Cardiac muscle cell (in vitro differentiated cells and primary cell): ENCODE measurements at regions not wholly inside any gene's neighbourhood (a gene's known extent, or its start where the extent isn't known, plus 50 kb on each side); places are given as distances from the start of the nearest gene placed in this dataset.

Source experiments
- DNase-seq, 2 donors: peaks; one replicate each; pipeline versions ENCODE4 v3.0.0 to v3.0.0-alpha.2; 2010 to 2017; ENCODE audit warnings: low read depth in 1 of 2, low spot score in 1 of 2
- H3K27ac ChIP-seq: fragments of 200-600 bp; sonication (generic); 2 replicates; pipeline ENCODE4 v1.5.1; 2016
- H3K27me3 ChIP-seq: fragments of 200-600 bp; sonication (generic); 2 replicates; pipeline ENCODE4 v1.6.0; 2016; ENCODE audit warnings: control low read depth
- H3K36me3 ChIP-seq: fragments of 200-600 bp; sonication (generic); 2 replicates; pipeline ENCODE4 v1.5.1; 2016; ENCODE audit warnings: control low read depth
- H3K4me1 ChIP-seq: fragments of 200-600 bp; sonication (generic); 2 replicates; pipeline ENCODE4 v1.8.1; 2017; ENCODE audit warnings: low read depth, mild to moderate bottlenecking, mixed run types
- H3K4me3 ChIP-seq: fragments of 200-600 bp; sonication (generic); 2 replicates; pipeline ENCODE4 v1.5.1; 2016; ENCODE audit warnings: mild to moderate bottlenecking
- H3K9me3 ChIP-seq: fragments of 200-600 bp; sonication (generic); 2 replicates; pipeline ENCODE4 v1.5.1; 2017; ENCODE audit warnings: low read depth, mild to moderate bottlenecking, control low read depth
- CTCF ChIP-seq: IDR thresholded peaks from 2 replicates; pipeline ENCODE4 v1.5.1; 2012; ENCODE audit warnings: low read depth, mild to moderate bottlenecking, low read length

- peaks cover 21% of the 10 kb centered on the region for H3K27me3 ChIP-seq
- H3K9me3 ChIP-seq = no peaks in the 10 kb centered on the region
- H3K4me3 ChIP-seq = no peak overlapping the region
- H3K4me1 ChIP-seq = no peaks in the 10 kb centered on the region
- no peak for TF ChIP-seq CTCF
- H3K27ac ChIP-seq = no peak overlapping the region
- no peak for DNase-seq
- no peaks in the 10 kb centered on the region for H3K36me3 ChIP-seq
Observed at GRCh38 chr15:31974154-31974794, 56.0 kb upstream of the CHRNA7 start.

- H3K4me1 ChIP-seq = no peaks in the 10 kb centered on the region
- DNase-seq = peak; percentile 29 to 82
- no peaks in the 10 kb centered on the region for H3K36me3 ChIP-seq
- no peak overlapping the region for H3K4me3 ChIP-seq
- H3K27ac ChIP-seq = no peak overlapping the region
- no peaks in the 10 kb centered on the region for H3K9me3 ChIP-seq
- H3K27me3 ChIP-seq = peaks cover 21% of the 10 kb centered on the region
- TF ChIP-seq CTCF = peak; percentile 64
Observed at GRCh38 chr15:31974855-31975829, 55.2 kb upstream of the CHRNA7 start.

GRCh38 chr15:31975830-31976229 lies 54.5 kb upstream of the CHRNA7 start:
- DNase-seq = no peak

GRCh38 chr15:31977138-31977537 lies 53.2 kb upstream of the CHRNA7 start:
- Histone ChIP-seq H3K9me3 (no peaks in the 10 kb centered on the region), H3K27me3 (peaks cover 27% of the 10 kb centered on the region), H3K27ac (no peak overlapping the region), H3K4me1 (no peaks in the 10 kb centered on the region), H3K4me3 (no peak overlapping the region), H3K36me3 (no peaks in the 10 kb centered on the region)
- TF ChIP-seq CTCF = no peak
- no peak for DNase-seq

More at GRCh38 chr15:31975830-31976229, 54.5 kb upstream of the CHRNA7 start:
- H3K9me3 ChIP-seq = no peaks in the 10 kb centered on the region
- H3K27me3 ChIP-seq = peaks cover 21% of the 10 kb centered on the region
- no peak for TF ChIP-seq CTCF
- no peak overlapping the region for H3K4me3 ChIP-seq
- H3K27ac ChIP-seq = no peak overlapping the region
- no peaks in the 10 kb centered on the region for H3K4me1 ChIP-seq
- no peaks in the 10 kb centered on the region for H3K36me3 ChIP-seq

- TF ChIP-seq CTCF = peak; percentile 80
- DNase-seq = peak; percentile 44 to 80
- Histone ChIP-seq H3K27me3 (peaks cover 29% of the 10 kb centered on the region), H3K36me3 (no peaks in the 10 kb centered on the region), H3K4me1 (no peaks in the 10 kb centered on the region), H3K9me3 (no peaks in the 10 kb centered on the region), H3K4me3 (no peak overlapping the region), H3K27ac (no peak overlapping the region)
Observed at GRCh38 chr15:31977812-31978661, 52.3 kb upstream of the CHRNA7 start.
